CD14-positive monocyte (primary cell): ENCODE measurements at regions not wholly inside any gene's neighbourhood (a gene's known extent, or its start where the extent isn't known, plus 50 kb on each side); places are given as distances from the start of the nearest gene placed in this dataset.

Experiments
- DNase-seq, 3 donors: peaks; one replicate each; pipeline ENCODE4 v3.0.0-alpha.2; 2011 to 2022
- H2AFZ ChIP-seq: 2 replicates; pipeline ENCODE4 v1.6.0; 2012; ENCODE audit warnings: mild to moderate bottlenecking, low read depth, low read length, inconsistent platforms; ENCODE audit not compliant: insufficient read depth, poor library complexity, severe bottlenecking
- H3K27ac ChIP-seq, 2 donors: 1 replicate in 1 of 2; 2 replicates in 1 of 2; pipeline ENCODE4 v1.5.1; 2012 to 2013; ENCODE audit warnings: low read length in 2 of 2, control low read depth in 1 of 2, inconsistent platforms in 1 of 2, low read depth in 1 of 2, mild to moderate bottlenecking in 1 of 2
- H3K27me3 ChIP-seq, 2 donors: one replicate each; pipeline versions ENCODE4 v1.6.0 to v1.6.1; 2011 to 2013; ENCODE audit warnings: low read length in 2 of 2; ENCODE audit not compliant: control insufficient read depth in 2 of 2, insufficient read depth in 2 of 2
- H3K36me3 ChIP-seq, 2 donors: replicated peaks in 1 of 2; 1 replicate in 1 of 2; 2 replicates in 1 of 2; pipeline versions ENCODE4 v1.5.1 to v1.6.1; 2012 to 2013; ENCODE audit warnings: low read length in 2 of 2, control low read depth in 1 of 2, inconsistent platforms in 1 of 2, mild to moderate bottlenecking in 1 of 2; ENCODE audit not compliant: insufficient read depth in 2 of 2, control insufficient read depth in 1 of 2
- H3K4me1 ChIP-seq, 2 donors: 1 replicate in 1 of 2; 2 replicates in 1 of 2; pipeline versions ENCODE4 v1.5.1 to v1.6.1; 2012 to 2013; ENCODE audit warnings: low read length in 2 of 2, control low read depth in 1 of 2, inconsistent platforms in 1 of 2, mild to moderate bottlenecking in 1 of 2, moderate library complexity in 1 of 2; ENCODE audit not compliant: insufficient read depth in 2 of 2, control insufficient read depth in 1 of 2
- H3K4me2 ChIP-seq: replicated peaks from 2 replicates; pipeline ENCODE3; 2012; ENCODE audit warnings: low read length, moderate library complexity, mild to moderate bottlenecking; ENCODE audit not compliant: poor library complexity, severe bottlenecking; ENCODE audit errors: extremely low read depth
- H3K4me3 ChIP-seq, 3 experiments: fragments of 200-600 bp in 1 of 3; sonication (generic) in 1 of 3; replicated peaks in 1 of 3; 1 replicate in 2 of 3; 2 replicates in 1 of 3; pipeline ENCODE4 v1.5.1; 2011 to 2013; ENCODE audit warnings: low read length in 3 of 3, mild to moderate bottlenecking in 3 of 3, control low read depth in 2 of 3, low read depth in 2 of 3, inconsistent platforms in 1 of 3, moderate library complexity in 1 of 3
- H3K79me2 ChIP-seq: 2 replicates; pipeline ENCODE4 v1.6.0; 2012; ENCODE audit warnings: mild to moderate bottlenecking, control low read depth, inconsistent platforms, low read length, moderate library complexity; ENCODE audit not compliant: insufficient read depth
- H3K9ac ChIP-seq: 2 replicates; pipeline ENCODE4 v1.6.0; 2017; ENCODE audit warnings: low read length, mild to moderate bottlenecking; ENCODE audit not compliant: insufficient read depth, poor library complexity, severe bottlenecking
- H3K9me3 ChIP-seq, 2 donors: replicated peaks in 1 of 2; 1 replicate in 1 of 2; 2 replicates in 1 of 2; pipeline versions ENCODE4 v1.5.1 to v1.6.1; 2012 to 2013; ENCODE audit warnings: low read length in 2 of 2, control low read depth in 1 of 2; ENCODE audit not compliant: control insufficient read depth in 1 of 2, insufficient read depth in 1 of 2
- H4K20me1 ChIP-seq: 2 replicates; pipeline ENCODE4 v1.6.0; 2012; ENCODE audit warnings: mild to moderate bottlenecking, low read length, control low read depth, moderate library complexity; ENCODE audit not compliant: insufficient read depth
- H3K27ac Mint-ChIP-seq, 7 donors: one replicate each; pipeline ENCODE4 v1.8.0; 2020; ENCODE audit warnings: mild to moderate bottlenecking in 7 of 7, mixed read lengths in 7 of 7, moderate library complexity in 6 of 7, inconsistent platforms in 2 of 7
- H3K27me3 Mint-ChIP-seq, 3 donors: one replicate each; pipeline ENCODE4 v1.8.0; 2021 to 2022; ENCODE audit warnings: low read depth in 3 of 3, mild to moderate bottlenecking in 3 of 3, mixed read lengths in 3 of 3, moderate library complexity in 3 of 3, inconsistent platforms in 1 of 3
- H3K36me3 Mint-ChIP-seq, 2 donors: one replicate each; pipeline ENCODE4 v1.8.0; 2020; ENCODE audit warnings: mixed read lengths in 2 of 2, inconsistent platforms in 1 of 2, mild to moderate bottlenecking in 1 of 2
- H3K4me1 Mint-ChIP-seq: one replicate; pipeline ENCODE4 v1.8.0; 2020; ENCODE audit warnings: mild to moderate bottlenecking, mixed read lengths
- H3K4me3 Mint-ChIP-seq, 2 donors: one replicate each; pipeline ENCODE4 v1.8.0; 2020; ENCODE audit warnings: mild to moderate bottlenecking in 2 of 2, mixed read lengths in 2 of 2, moderate library complexity in 1 of 2
- H3K9me3 Mint-ChIP-seq, 7 donors: one replicate each; pipeline ENCODE4 v1.8.0; 2020 to 2022; ENCODE audit warnings: mixed read lengths in 7 of 7, mild to moderate bottlenecking in 6 of 7, moderate library complexity in 6 of 7, inconsistent platforms in 2 of 7
- CTCF ChIP-seq: fragments of 200-600 bp; IDR thresholded peaks from one replicate; pipeline ENCODE4 v1.8.0; 2022; ENCODE audit warnings: antibody characterized with exemption, mild to moderate bottlenecking
- WGBS: methylation state at CpG from one replicate; pipeline ENCODE4 v1.1.5; 2013; ENCODE audit warnings: missing lambda C conversion rate; ENCODE audit not compliant: insufficient coverage; 5-methylcytosine and 5-hydroxymethylcytosine counted together
- intact Hi-C, 2 donors: fragments of 100-400 bp; cut with micrococcal nuclease; formaldehyde crosslinking; loops; one replicate each; pipeline versions ENCODE4 v1.15.0 to v1.15.1; 2023

DNA sequence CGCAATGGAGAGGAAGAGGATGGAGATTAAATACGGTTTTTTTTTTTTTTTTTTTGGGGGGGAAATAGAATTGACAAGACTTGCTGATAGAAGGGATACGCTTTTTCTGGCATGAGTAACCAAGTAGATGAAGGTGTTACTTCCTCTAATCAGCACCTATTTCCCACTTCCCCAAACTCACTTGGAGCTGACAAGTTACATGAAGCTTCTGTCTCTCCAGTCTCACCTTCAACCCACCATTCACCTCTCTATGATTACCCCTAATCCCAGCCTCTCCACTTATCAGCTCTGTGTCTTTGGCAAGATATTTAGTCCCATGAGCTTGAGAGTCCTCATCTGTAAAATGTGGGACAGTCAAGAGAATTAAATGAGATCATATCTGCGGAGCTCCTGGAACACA, 185.9 kb upstream of the HS3ST3A1 start:
- 93% methylated on average over 2 of the region's 4 CpGs for WGBS

DNA sequence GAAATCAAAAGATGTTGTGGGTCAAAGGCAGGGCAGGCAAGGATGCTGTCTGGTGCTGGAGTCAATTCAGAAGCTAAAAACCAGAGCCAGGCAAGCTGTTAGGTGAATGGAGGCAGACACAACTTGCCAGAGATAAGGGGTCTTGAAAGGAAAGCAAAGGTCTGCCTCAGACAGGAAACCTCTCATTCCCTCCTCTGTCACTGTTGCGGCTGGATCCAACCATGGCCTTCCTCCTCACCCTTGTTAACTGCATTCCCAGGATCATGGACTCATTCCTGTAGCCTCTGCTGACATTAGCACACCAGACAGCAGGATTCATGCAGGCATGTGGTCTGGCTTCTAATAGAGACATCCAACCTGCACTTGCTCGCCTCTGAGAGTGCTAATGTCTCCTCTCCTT, 186.7 kb upstream of the HS3ST3A1 start:
- H3K27ac ChIP-seq: no peak overlapping the region
- H3K27ac Mint-ChIP-seq: no peak overlapping the region
- no peak for DNase-seq
- H3K9me3 ChIP-seq: no peaks in the 10 kb centered on the region
- no peak overlapping the region for H3K4me2 ChIP-seq
- no peaks in the 10 kb centered on the region for H3K27me3 ChIP-seq
- no peak for TF ChIP-seq CTCF
- H3K9ac ChIP-seq: no peak overlapping the region
- no peak overlapping the region for H3K4me3 Mint-ChIP-seq
- H3K36me3 Mint-ChIP-seq: no peaks in the 10 kb centered on the region
- no peaks in the 10 kb centered on the region for H3K4me1 Mint-ChIP-seq
- H2AFZ ChIP-seq: no peak overlapping the region
- peaks cover 0 to 2% (median 0%) of the 10 kb centered on the region in 3 donors for H3K27me3 Mint-ChIP-seq
- H3K4me3 ChIP-seq: no peak overlapping the region
- no peaks in the 10 kb centered on the region for H3K36me3 ChIP-seq
- H4K20me1 ChIP-seq: no peaks in the 10 kb centered on the region
- no peaks in the 10 kb centered on the region for H3K4me1 ChIP-seq
- peaks cover 0 to 13% (median 8%) of the 10 kb centered on the region in 7 donors for H3K9me3 Mint-ChIP-seq
- intact Hi-C loops: no loop called here
- H3K79me2 ChIP-seq: no peaks in the 10 kb centered on the region
- 91% methylated on average over 1 of the region's 2 CpGs for WGBS

More for the DNA sequence above, 185.9 kb upstream of the HS3ST3A1 start:
- Histone ChIP-seq H3K9me3 (no peaks in the 10 kb centered on the region), H3K79me2 (no peaks in the 10 kb centered on the region), H3K36me3 (no peaks in the 10 kb centered on the region), H2AFZ (no peak overlapping the region), H3K4me3 (no peak overlapping the region), H3K4me2 (no peak overlapping the region), H3K4me1 (no peaks in the 10 kb centered on the region), H3K9ac (no peak overlapping the region), H4K20me1 (no peaks in the 10 kb centered on the region), H3K27ac (no peak overlapping the region), H3K27me3 (no peaks in the 10 kb centered on the region)
- Mint-ChIP-seq H3K9me3 (peaks cover 0 to 13% (median 8%) of the 10 kb centered on the region in 7 donors), H3K4me3 (no peak overlapping the region), H3K4me1 (no peaks in the 10 kb centered on the region), H3K27me3 (no peaks in the 10 kb centered on the region), H3K27ac (no peak overlapping the region), H3K36me3 (no peaks in the 10 kb centered on the region)
- TF ChIP-seq CTCF: no peak
- no peak for DNase-seq
- intact Hi-C loops: no loop called here
